Esophagus squamous epithelium (tissue), 5 donors: ENCODE measurements at regions not wholly inside any gene's neighbourhood (a gene's known extent, or its start where the extent isn't known, plus 50 kb on each side); places are given as distances from the start of the nearest gene placed in this dataset.
"Not testable (repeated sequence)": the region's sequence is repeated elsewhere in the genome, so short reads cannot be mapped to it uniquely, and the experiment has no call there.

Experiments
- DNase-seq: peaks from one replicate; lab custom pipeline; 2025; lab: John Stamatoyannopoulos, UW
- H3K27ac ChIP-seq, 4 donors: fragments of 200-600 bp; sonication (generic); one replicate each; pipeline ENCODE4 v1.5.1; 2016 to 2019; ENCODE audit warnings: mild to moderate bottlenecking in 1 of 4
- H3K27me3 ChIP-seq, 4 donors: fragments of 200-600 bp; sonication (generic); 1 replicate in 3 of 4; 2 replicates in 1 of 4; pipeline versions ENCODE4 v1.5.1 to v1.6.0; 2017 to 2021; ENCODE audit warnings: antibody characterized with exemption in 1 of 4
- H3K36me3 ChIP-seq, 3 donors: fragments of 200-600 bp; sonication (generic); one replicate each; pipeline ENCODE4 v1.5.1; 2016 to 2019
- H3K4me1 ChIP-seq, 3 donors: fragments of 200-600 bp; sonication (generic); one replicate each; pipeline ENCODE4 v1.5.1; 2017 to 2019
- H3K4me3 ChIP-seq, 4 donors: fragments of 200-600 bp; sonication (generic); 1 replicate in 3 of 4; 2 replicates in 1 of 4; pipeline ENCODE4 v1.5.1; 2016 to 2019; ENCODE audit warnings: mild to moderate bottlenecking in 2 of 4, moderate library complexity in 1 of 4
- H3K9me3 ChIP-seq, 3 donors: fragments of 200-600 bp; sonication (generic); one replicate each; pipeline ENCODE4 v1.5.1; 2016 to 2019
- CTCF ChIP-seq, 6 experiments: fragments of 450-650 bp in 4 of 6; fragments of 200-600 bp in 2 of 6; sonication (generic) in 2 of 6; IDR thresholded peaks; one replicate each; pipeline ENCODE4 v1.5.1; 2016 to 2019; ENCODE audit warnings: antibody characterized with exemption in 6 of 6, mild to moderate bottlenecking in 4 of 6, moderate library complexity in 4 of 6
- POLR2A ChIP-seq, 4 donors: fragments of 450-650 bp; IDR thresholded peaks; one replicate each; pipeline ENCODE4 v1.6.1; 2017; ENCODE audit warnings: antibody characterized with exemption in 4 of 4, mild to moderate bottlenecking in 4 of 4, moderate library complexity in 3 of 4
- WGBS, 2 donors: methylation state at CpG; one replicate each; pipeline ENCODE4 v1.1.5; 2018; 5-methylcytosine and 5-hydroxymethylcytosine counted together
- intact Hi-C: fragments of 100-400 bp; cut with DNase I; formaldehyde crosslinking; loops from one replicate; pipeline ENCODE4 v1.15.0; 2022
- donor health status: DM: yes; HTN: yes; CAD: no.

- Histone ChIP-seq H3K4me1 (no peaks in the 10 kb centered on the region), H3K4me3 (no peak overlapping the region), H3K36me3 (peaks cover 0 to 28% (median 0%) of the 10 kb centered on the region in 3 donors), H3K27me3 (no peaks in the 10 kb centered on the region), H3K9me3 (no peaks in the 10 kb centered on the region), H3K27ac (no peak overlapping the region)
- TF ChIP-seq CTCF (IDR thresholded peaks at IDR 0.05) (no peak), POLR2A (IDR thresholded peaks at IDR 0.05) (no peak)
- 83 to 100% methylated on average over 1 of the region's 1 CpG for WGBS, 2 donors
- no peak for DNase-seq
- intact Hi-C loops = no loop called here
These were observed 106.3 kb upstream of the SPATA12 start for GRCh38 chr3:56954125-56954524.

- Histone ChIP-seq H3K9me3 (no peaks in the 10 kb centered on the region), H3K36me3 (peaks cover 0 to 16% (median 0%) of the 10 kb centered on the region in 3 donors), H3K4me1 (no peaks in the 10 kb centered on the region), H3K4me3 (no peak overlapping the region), H3K27me3 (no peaks in the 10 kb centered on the region), H3K27ac (no peak overlapping the region)
- 89 to 90% methylated on average over 3 to 4 of the region's 4 CpGs for WGBS, 2 donors
- no peak for DNase-seq
- no peak for TF ChIP-seq CTCF (IDR thresholded peaks at IDR 0.05)
- no peak for TF ChIP-seq POLR2A (IDR thresholded peaks at IDR 0.05)
- intact Hi-C loops = no loop called here
These were observed 107.6 kb upstream of the SPATA12 start for GRCh38 chr3:56952846-56953245.

- DNase-seq = no peak
- no peak overlapping the region for H3K4me3 ChIP-seq
- no peak overlapping the region for H3K27ac ChIP-seq
- TF ChIP-seq CTCF (IDR thresholded peaks at IDR 0.05) (no peak), POLR2A (IDR thresholded peaks at IDR 0.05) (no peak)
- 63 to 77% methylated on average over 1 of the region's 1 CpG for WGBS, 2 donors
- intact Hi-C loops = no loop called here
- no peaks in the 10 kb centered on the region for H3K9me3 ChIP-seq
- peaks cover 0 to 10% (median 0%) of the 10 kb centered on the region in 3 donors for H3K36me3 ChIP-seq
- H3K4me1 ChIP-seq = no peaks in the 10 kb centered on the region
- no peaks in the 10 kb centered on the region for H3K27me3 ChIP-seq
These were observed 108.4 kb upstream of the SPATA12 start for GRCh38 chr3:56952061-56952460.

GRCh38 chr3:56951366-56951765 lies 109.1 kb upstream of the SPATA12 start:
- no peaks in the 10 kb centered on the region for H3K9me3 ChIP-seq
- WGBS, 2 donors = 33 to 75% methylated on average over 1 of the region's 1 CpG
- intact Hi-C loops = no loop called here
- no peak overlapping the region for H3K4me3 ChIP-seq
- peaks cover 0 to 3% (median 0%) of the 10 kb centered on the region in 3 donors for H3K36me3 ChIP-seq
- no peak overlapping the region for H3K27ac ChIP-seq
- DNase-seq = no peak
- H3K4me1 ChIP-seq = no peaks in the 10 kb centered on the region
- no peaks in the 10 kb centered on the region for H3K27me3 ChIP-seq
- TF ChIP-seq CTCF (IDR thresholded peaks at IDR 0.05) = no peak
- TF ChIP-seq POLR2A (IDR thresholded peaks at IDR 0.05) = no peak

- 75 to 88% methylated on average over 2 to 4 of the region's 5 CpGs for WGBS, 2 donors
- H3K4me1 ChIP-seq, H3K36me3 ChIP-seq, H3K9me3 ChIP-seq, H3K27ac ChIP-seq, intact Hi-C loops, DNase-seq, H3K4me3 ChIP-seq, H3K27me3 ChIP-seq: not testable (repeated sequence)
These were observed 115.1 kb upstream of the SPATA12 start for GRCh38 chr3:56945378-56945777.

- H3K27ac ChIP-seq = no peak overlapping the region
- H3K4me1 ChIP-seq = no peaks in the 10 kb centered on the region
- no peak for DNase-seq
- intact Hi-C loops = no loop called here
- peaks cover 0 to 9% (median 3%) of the 10 kb centered on the region in 3 donors for H3K9me3 ChIP-seq
- TF ChIP-seq CTCF (IDR thresholded peaks at IDR 0.05) (no peak), POLR2A (IDR thresholded peaks at IDR 0.05) (no peak)
- no peak overlapping the region for H3K4me3 ChIP-seq
- whole genome bisulfite sequencing, 2 donors = 75 to 89% methylated on average over 2 of the region's 2 CpGs
- no peaks in the 10 kb centered on the region for H3K27me3 ChIP-seq
- H3K36me3 ChIP-seq = peaks cover 0 to 9% (median 0%) of the 10 kb centered on the region in 3 donors
These were observed 117.9 kb upstream of the SPATA12 start for GRCh38 chr3:56942523-56942922.
